ENCODE measurements at regions not wholly inside any gene's neighbourhood (a gene's known extent, or its start where the extent isn't known, plus 50 kb on each side); places are given as distances from the start of the nearest gene placed in this dataset.

DNA sequence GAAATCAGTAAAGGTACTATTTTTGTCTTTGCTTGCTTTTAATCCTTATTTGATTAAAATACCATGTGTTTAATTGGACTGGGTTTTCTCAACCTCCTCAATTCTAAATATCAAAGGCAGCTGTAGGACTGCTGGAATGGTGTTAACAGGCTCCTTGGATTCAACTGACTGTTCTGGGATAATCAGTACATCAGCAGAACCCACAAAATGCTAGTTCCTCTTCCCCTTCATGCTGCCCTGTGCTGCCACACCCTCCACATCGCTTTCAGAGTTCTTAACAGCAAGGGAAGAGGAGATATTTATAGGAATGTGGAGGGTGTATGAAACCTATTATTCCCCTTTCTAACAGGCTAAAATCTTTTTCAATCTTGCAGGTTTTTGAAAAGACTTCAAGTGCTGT, 82.4 kb downstream of the KCTD12 start:
- no peak for DNase-seq (ENCODE audit: extremely low read depth, insufficient read length)
- Histone ChIP-seq H3K4me3 (replicated peaks; ENCODE audit: low read depth, low read length) (no peak overlapping the region), H3K36me3 (ENCODE audit: control insufficient read depth, insufficient read depth, low read length) (no peaks in the 10 kb centered on the region), H3K27me3 (replicated peaks; ENCODE audit: control insufficient read depth, insufficient read depth, low read length) (no peaks in the 10 kb centered on the region)
- TF ChIP-seq, protein P1, sequence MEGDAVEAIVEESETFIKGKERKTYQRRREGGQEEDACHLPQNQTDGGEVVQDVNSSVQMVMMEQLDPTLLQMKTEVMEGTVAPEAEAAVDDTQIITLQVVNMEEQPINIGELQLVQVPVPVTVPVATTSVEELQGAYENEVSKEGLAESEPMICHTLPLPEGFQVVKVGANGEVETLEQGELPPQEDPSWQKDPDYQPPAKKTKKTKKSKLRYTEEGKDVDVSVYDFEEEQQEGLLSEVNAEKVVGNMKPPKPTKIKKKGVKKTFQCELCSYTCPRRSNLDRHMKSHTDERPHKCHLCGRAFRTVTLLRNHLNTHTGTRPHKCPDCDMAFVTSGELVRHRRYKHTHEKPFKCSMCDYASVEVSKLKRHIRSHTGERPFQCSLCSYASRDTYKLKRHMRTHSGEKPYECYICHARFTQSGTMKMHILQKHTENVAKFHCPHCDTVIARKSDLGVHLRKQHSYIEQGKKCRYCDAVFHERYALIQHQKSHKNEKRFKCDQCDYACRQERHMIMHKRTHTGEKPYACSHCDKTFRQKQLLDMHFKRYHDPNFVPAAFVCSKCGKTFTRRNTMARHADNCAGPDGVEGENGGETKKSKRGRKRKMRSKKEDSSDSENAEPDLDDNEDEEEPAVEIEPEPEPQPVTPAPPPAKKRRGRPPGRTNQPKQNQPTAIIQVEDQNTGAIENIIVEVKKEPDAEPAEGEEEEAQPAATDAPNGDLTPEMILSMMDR (IDR thresholded peaks at IDR 0.05; ENCODE audit: insufficient read depth, low read length, poor library complexity, severe bottlenecking), result no peak

DNA sequence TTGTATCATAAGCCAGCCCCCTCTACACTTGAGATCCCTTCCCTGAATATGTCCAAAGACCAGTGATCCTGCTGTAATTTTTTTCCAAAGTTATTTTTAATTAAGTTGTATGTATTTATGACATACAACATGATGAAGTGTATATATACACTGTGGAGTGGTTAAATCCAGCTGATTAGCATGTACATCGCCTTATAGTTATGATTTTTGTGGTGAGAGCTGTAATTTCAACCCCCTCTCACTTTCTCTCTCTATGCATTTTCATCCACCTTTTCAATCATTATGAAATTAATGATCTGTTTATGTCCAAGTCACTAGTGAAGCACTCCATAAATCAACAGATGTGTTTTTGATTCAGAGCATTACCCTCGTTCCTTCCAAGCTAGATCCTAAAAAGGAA, 85.3 kb downstream of the KCTD12 start:
- DNase-seq (ENCODE audit: extremely low read depth, insufficient read length), result no peak
- Histone ChIP-seq H3K27me3 (replicated peaks; ENCODE audit: control insufficient read depth, insufficient read depth, low read length) (no peaks in the 10 kb centered on the region), H3K4me3 (replicated peaks; ENCODE audit: low read depth, low read length) (no peak overlapping the region), H3K36me3 (ENCODE audit: control insufficient read depth, insufficient read depth, low read length) (no peaks in the 10 kb centered on the region)
- TF ChIP-seq, protein P1 (IDR thresholded peaks at IDR 0.05; ENCODE audit: insufficient read depth, low read length, poor library complexity, severe bottlenecking), result no peak

DNA sequence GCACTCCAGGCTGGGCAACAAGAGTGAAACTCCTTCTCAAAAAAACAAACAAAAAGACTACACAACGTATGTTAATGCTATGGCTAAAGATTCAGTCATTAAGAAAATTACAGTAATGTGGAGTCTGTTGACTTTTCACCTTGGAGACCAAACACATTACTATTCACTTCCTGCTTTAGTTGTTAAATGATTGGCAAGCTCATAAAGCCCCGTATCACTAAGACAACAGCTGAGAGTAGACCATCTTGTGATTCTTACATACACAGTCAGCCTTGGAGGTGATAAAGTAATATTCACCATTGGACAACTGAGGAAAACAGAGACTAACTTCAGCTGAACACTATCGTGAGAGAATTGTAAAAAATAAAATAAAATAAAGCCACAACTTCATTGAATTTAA, 86.5 kb downstream of the KCTD12 start:
- H3K36me3 ChIP-seq (ENCODE audit: control insufficient read depth, insufficient read depth, low read length), result no peaks in the 10 kb centered on the region
- TF ChIP-seq, protein P1 (IDR thresholded peaks at IDR 0.05; ENCODE audit: insufficient read depth, low read length, poor library complexity, severe bottlenecking), result no peak
- no peaks in the 10 kb centered on the region for H3K27me3 ChIP-seq (replicated peaks; ENCODE audit: control insufficient read depth, insufficient read depth, low read length)
- no peak overlapping the region for H3K4me3 ChIP-seq (replicated peaks; ENCODE audit: low read depth, low read length)
- DNase-seq (ENCODE audit: extremely low read depth, insufficient read length), result peak; percentile 13

DNA sequence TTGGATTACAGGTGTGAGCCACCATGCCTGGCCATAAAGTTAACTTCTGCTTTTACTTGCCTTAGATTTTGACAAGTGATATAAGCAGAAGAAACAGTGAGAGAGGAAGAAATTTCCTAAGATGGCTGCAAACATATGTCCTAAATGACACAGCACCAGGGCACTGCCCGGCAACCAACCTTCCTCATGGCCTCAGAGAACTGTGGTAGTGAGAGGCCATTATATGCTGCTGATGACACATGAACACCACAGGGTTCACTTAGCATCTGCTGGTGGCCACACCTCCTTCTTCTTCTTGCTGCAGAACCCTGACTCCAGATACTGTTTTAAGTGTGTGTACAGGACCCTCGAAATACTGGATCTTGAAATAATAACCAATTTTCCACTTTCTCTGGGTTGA, 88.2 kb downstream of the KCTD12 start:
- Histone ChIP-seq H3K36me3 (ENCODE audit: control insufficient read depth, insufficient read depth, low read length) (no peaks in the 10 kb centered on the region), H3K27me3 (replicated peaks; ENCODE audit: control insufficient read depth, insufficient read depth, low read length) (no peaks in the 10 kb centered on the region), H3K4me3 (replicated peaks; ENCODE audit: low read depth, low read length) (no peak overlapping the region)
- TF ChIP-seq, protein P1 (IDR thresholded peaks at IDR 0.05; ENCODE audit: insufficient read depth, low read length, poor library complexity, severe bottlenecking), result no peak
- no peak for DNase-seq (ENCODE audit: extremely low read depth, insufficient read length)

DNA sequence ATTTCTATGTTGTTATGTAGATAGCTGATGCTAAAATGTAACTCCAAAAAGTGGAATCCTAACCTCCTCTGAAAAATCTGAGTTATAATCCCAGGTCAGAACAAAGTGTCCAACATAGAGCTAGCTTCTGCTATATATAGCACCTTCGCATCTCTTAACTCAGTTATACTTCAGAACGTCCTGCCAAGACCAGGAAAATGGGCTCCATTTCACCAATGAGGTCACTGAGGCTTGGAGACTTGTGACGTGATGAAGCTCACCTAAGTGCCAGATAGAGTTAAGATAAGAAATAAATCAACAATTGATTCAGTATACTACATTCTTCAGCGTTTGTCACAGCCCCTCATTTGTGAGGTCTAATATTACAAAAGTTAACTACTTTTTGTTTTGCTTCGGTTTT, 88.8 kb downstream of the KCTD12 start:
- TF ChIP-seq, protein P1 (IDR thresholded peaks at IDR 0.05; ENCODE audit: insufficient read depth, low read length, poor library complexity, severe bottlenecking), result no peak
- no peaks in the 10 kb centered on the region for H3K36me3 ChIP-seq (ENCODE audit: control insufficient read depth, insufficient read depth, low read length)
- no peaks in the 10 kb centered on the region for H3K27me3 ChIP-seq (replicated peaks; ENCODE audit: control insufficient read depth, insufficient read depth, low read length)
- H3K4me3 ChIP-seq (replicated peaks; ENCODE audit: low read depth, low read length), result no peak overlapping the region
- DNase-seq (ENCODE audit: extremely low read depth, insufficient read length), result no peak

DNA sequence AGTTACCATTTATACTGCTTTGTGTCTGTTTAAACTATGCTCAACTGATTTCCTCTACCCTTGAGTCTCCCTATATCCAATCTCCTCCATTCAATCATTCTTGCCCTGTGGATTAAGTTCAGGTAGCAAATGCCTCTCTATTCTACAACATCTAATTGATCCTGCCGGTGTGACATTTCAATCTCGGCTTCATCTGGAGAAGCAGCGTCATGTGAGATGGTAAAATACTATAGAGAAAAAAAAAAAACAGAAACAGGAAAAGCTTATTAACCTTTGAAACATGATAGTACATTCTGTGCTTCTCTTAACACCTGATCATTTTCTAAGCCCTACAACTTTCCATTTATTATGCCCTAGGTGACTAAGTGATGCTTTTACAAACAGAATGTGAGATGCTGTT, 89.4 kb downstream of the KCTD12 start:
- no peak for DNase-seq (ENCODE audit: extremely low read depth, insufficient read length)
- no peaks in the 10 kb centered on the region for H3K36me3 ChIP-seq (ENCODE audit: control insufficient read depth, insufficient read depth, low read length)
- TF ChIP-seq, protein P1 (IDR thresholded peaks at IDR 0.05; ENCODE audit: insufficient read depth, low read length, poor library complexity, severe bottlenecking), result no peak
- no peak overlapping the region for H3K4me3 ChIP-seq (replicated peaks; ENCODE audit: low read depth, low read length)
- H3K27me3 ChIP-seq (replicated peaks; ENCODE audit: control insufficient read depth, insufficient read depth, low read length), result no peaks in the 10 kb centered on the region

Data from GM06990 (cell line).